WTC11 (cell line): ENCODE measurements at regions not wholly inside any gene's neighbourhood (a gene's known extent, or its start where the extent isn't known, plus 50 kb on each side); places are given as distances from the start of the nearest gene placed in this dataset.

Experiments used
- ATAC-seq: fragments of 200-7000 bp; cut with Tn5 transposase; 2 replicates; pipeline ENCODE4 v1.10.0; 2021; ENCODE audit warnings: mild to moderate bottlenecking, moderate library complexity
- CTCF ChIA-PET: fragments of 300-600 bp; sonication (Branson Sonifier 250); formaldehyde crosslinking; loops from one replicate; lab custom pipeline; 2021; ENCODE audit warnings: antibody characterized with exemption; lab: Charles Lee
- POLR2A ChIA-PET: fragments of 350-600 bp; sonication (Branson Sonifier 250); formaldehyde crosslinking; loops from one replicate; lab custom pipeline; 2021; ENCODE audit warnings: antibody characterized with exemption; lab: Charles Lee
- DNase-seq: peaks from one replicate; pipeline ENCODE4 v3.0.0; 2021; ENCODE audit warnings: low spot score
- H3K27ac Mint-ChIP-seq: 2 replicates; pipeline ENCODE4 v1.8.0; 2021; ENCODE audit warnings: mixed read lengths
- H3K27me3 Mint-ChIP-seq: 2 replicates; pipeline ENCODE4 v1.8.0; 2021; ENCODE audit warnings: low read depth, mild to moderate bottlenecking, moderate library complexity, mixed read lengths
- H3K36me3 Mint-ChIP-seq: 2 replicates; pipeline ENCODE4 v1.8.0; 2021; ENCODE audit warnings: mixed read lengths
- H3K4me1 Mint-ChIP-seq: 2 replicates; pipeline ENCODE4 v1.8.0; 2022; ENCODE audit warnings: mixed read lengths
- H3K4me3 Mint-ChIP-seq: 2 replicates; pipeline ENCODE4 v1.8.0; 2021; ENCODE audit warnings: mild to moderate bottlenecking, moderate library complexity, mixed read lengths
- H3K9me3 Mint-ChIP-seq: 2 replicates; pipeline ENCODE4 v1.8.0; 2021; ENCODE audit warnings: mixed read lengths
- AR ChIP-seq: fragments of 250-450 bp; sonication (Bioruptor Pico); IDR thresholded peaks from 2 replicates; pipeline ENCODE4 v1.9.0; 2021; ENCODE audit warnings: mild to moderate bottlenecking
- ARID4B ChIP-seq: sonication (generic); formaldehyde crosslinking; IDR thresholded peaks from 2 replicates; pipeline ENCODE4 v1.8.0; 2023; ENCODE audit warnings: missing genetic modification reagents, mild to moderate bottlenecking, borderline replicate concordance
- PRRX2 ChIP-seq: fragments of 250-450 bp; sonication (Bioruptor Pico); IDR thresholded peaks from 2 replicates; pipeline ENCODE4 v1.8.0; 2021; ENCODE audit warnings: mild to moderate bottlenecking
- RORB ChIP-seq: fragments of 250-450 bp; sonication (Bioruptor Pico); IDR thresholded peaks from 2 replicates; pipeline ENCODE4 v1.9.0; 2021; ENCODE audit warnings: mild to moderate bottlenecking
- SOX15 ChIP-seq: fragments of 250-450 bp; sonication (Bioruptor Pico); IDR thresholded peaks from 2 replicates; pipeline ENCODE4 v1.9.0; 2021; ENCODE audit warnings: mild to moderate bottlenecking
- TCF7 ChIP-seq: sonication (generic); formaldehyde crosslinking; IDR thresholded peaks from 2 replicates; pipeline ENCODE4 v1.8.0; 2022; ENCODE audit warnings: mild to moderate bottlenecking, low read depth, missing genetic modification reagents, moderate library complexity
- TP53 ChIP-seq: sonication (generic); formaldehyde crosslinking; IDR thresholded peaks from 2 replicates; pipeline ENCODE4 v1.8.1; 2023; ENCODE audit warnings: mild to moderate bottlenecking, missing genetic modification reagents
- USF1 ChIP-seq: sonication (generic); formaldehyde crosslinking; IDR thresholded peaks from 2 replicates; pipeline ENCODE4 v1.8.0; 2022; ENCODE audit warnings: mild to moderate bottlenecking, missing genetic modification reagents
- ZNF121 ChIP-seq: sonication (generic); formaldehyde crosslinking; IDR thresholded peaks from 2 replicates; pipeline ENCODE4 v1.8.0; 2023; ENCODE audit warnings: missing genetic modification reagents
- ZNF232 ChIP-seq: sonication (generic); formaldehyde crosslinking; IDR thresholded peaks from 2 replicates; pipeline ENCODE4 v1.8.0; 2022; ENCODE audit warnings: mild to moderate bottlenecking, missing genetic modification reagents
- ZNF396 ChIP-seq: fragments of 250-450 bp; sonication (Bioruptor Pico); IDR thresholded peaks from 2 replicates; pipeline ENCODE4 v1.8.0; 2021; ENCODE audit warnings: mild to moderate bottlenecking, moderate library complexity, borderline replicate concordance
- ZNF416 ChIP-seq: fragments of 250-450 bp; sonication (Bioruptor Pico); IDR thresholded peaks from 2 replicates; pipeline ENCODE4 v1.9.0; 2021; ENCODE audit warnings: mild to moderate bottlenecking, inconsistent platforms
- TF ChIP-seq, protein P1 (sequence below): sonication (generic); formaldehyde crosslinking; IDR thresholded peaks from 2 replicates; pipeline ENCODE4 v1.8.0; 2023; ENCODE audit warnings: missing genetic modification reagents
- TF ChIP-seq, protein P2 (sequence below): sonication (generic); formaldehyde crosslinking; IDR thresholded peaks from 2 replicates; pipeline ENCODE4 v1.8.1; 2023; ENCODE audit warnings: mild to moderate bottlenecking, missing genetic modification reagents
- TF ChIP-seq, protein P3 (sequence below): fragments of 250-450 bp; sonication (Bioruptor Pico); IDR thresholded peaks from 2 replicates; pipeline ENCODE4 v1.9.0; 2021; ENCODE audit warnings: mild to moderate bottlenecking, borderline replicate concordance

GRCh38 chr7:16268821-16269768 lies 152.2 kb downstream of the CRPPA start:
- DNase-seq (no peak), ATAC-seq (no peak)
- POLR2A ChIA-PET: no interaction called here
- no peaks in the 10 kb centered on the region for H3K27me3 Mint-ChIP-seq
- no peak overlapping the region for H3K4me3 Mint-ChIP-seq
- H3K36me3 Mint-ChIP-seq: no peaks in the 10 kb centered on the region
- H3K27ac Mint-ChIP-seq: no peak overlapping the region
- CTCF ChIA-PET: no interaction called here
- peaks cover 19% of the 10 kb centered on the region for H3K4me1 Mint-ChIP-seq
- TF ChIP-seq SOX15 (CRISPR knock-in tag): no peak
- no peak for TF ChIP-seq ZNF396 (CRISPR knock-in tag)
- TF ChIP-seq, protein P1, sequence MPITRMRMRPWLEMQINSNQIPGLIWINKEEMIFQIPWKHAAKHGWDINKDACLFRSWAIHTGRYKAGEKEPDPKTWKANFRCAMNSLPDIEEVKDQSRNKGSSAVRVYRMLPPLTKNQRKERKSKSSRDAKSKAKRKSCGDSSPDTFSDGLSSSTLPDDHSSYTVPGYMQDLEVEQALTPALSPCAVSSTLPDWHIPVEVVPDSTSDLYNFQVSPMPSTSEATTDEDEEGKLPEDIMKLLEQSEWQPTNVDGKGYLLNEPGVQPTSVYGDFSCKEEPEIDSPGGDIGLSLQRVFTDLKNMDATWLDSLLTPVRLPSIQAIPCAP (CRISPR knock-in tag): no peak
- TF ChIP-seq RORB: no peak
- TF ChIP-seq TP53: no peak
- TF ChIP-seq, all 79 proteins: peak for 0
- H3K9me3 Mint-ChIP-seq: no peaks in the 10 kb centered on the region

- Mint-ChIP-seq H3K27me3 (no peaks in the 10 kb centered on the region), H3K9me3 (no peaks in the 10 kb centered on the region), H3K4me3 (no peak overlapping the region), H3K27ac (no peak overlapping the region), H3K36me3 (no peaks in the 10 kb centered on the region), H3K4me1 (peaks cover 17% of the 10 kb centered on the region)
- DNase-seq: no peak
- ChIA-PET CTCF (no interaction called here), POLR2A (no interaction called here)
- no peak for ATAC-seq
- no peak for TF ChIP-seq RORB
- TF ChIP-seq, protein P2, sequence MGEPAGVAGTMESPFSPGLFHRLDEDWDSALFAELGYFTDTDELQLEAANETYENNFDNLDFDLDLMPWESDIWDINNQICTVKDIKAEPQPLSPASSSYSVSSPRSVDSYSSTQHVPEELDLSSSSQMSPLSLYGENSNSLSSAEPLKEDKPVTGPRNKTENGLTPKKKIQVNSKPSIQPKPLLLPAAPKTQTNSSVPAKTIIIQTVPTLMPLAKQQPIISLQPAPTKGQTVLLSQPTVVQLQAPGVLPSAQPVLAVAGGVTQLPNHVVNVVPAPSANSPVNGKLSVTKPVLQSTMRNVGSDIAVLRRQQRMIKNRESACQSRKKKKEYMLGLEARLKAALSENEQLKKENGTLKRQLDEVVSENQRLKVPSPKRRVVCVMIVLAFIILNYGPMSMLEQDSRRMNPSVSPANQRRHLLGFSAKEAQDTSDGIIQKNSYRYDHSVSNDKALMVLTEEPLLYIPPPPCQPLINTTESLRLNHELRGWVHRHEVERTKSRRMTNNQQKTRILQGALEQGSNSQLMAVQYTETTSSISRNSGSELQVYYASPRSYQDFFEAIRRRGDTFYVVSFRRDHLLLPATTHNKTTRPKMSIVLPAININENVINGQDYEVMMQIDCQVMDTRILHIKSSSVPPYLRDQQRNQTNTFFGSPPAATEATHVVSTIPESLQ (CRISPR knock-in tag): no peak
- no peak for TF ChIP-seq ZNF416
- TF ChIP-seq ZNF121 (CRISPR knock-in tag): no peak
- no peak for TF ChIP-seq TCF7
- no peak for TF ChIP-seq USF1 (CRISPR knock-in tag)
- no peak for TF ChIP-seq AR
- TF ChIP-seq, protein P1 (CRISPR knock-in tag): no peak
- no peak for TF ChIP-seq ARID4B
- no peak for TF ChIP-seq ZNF232 (CRISPR knock-in tag)
- TF ChIP-seq, protein P3, sequence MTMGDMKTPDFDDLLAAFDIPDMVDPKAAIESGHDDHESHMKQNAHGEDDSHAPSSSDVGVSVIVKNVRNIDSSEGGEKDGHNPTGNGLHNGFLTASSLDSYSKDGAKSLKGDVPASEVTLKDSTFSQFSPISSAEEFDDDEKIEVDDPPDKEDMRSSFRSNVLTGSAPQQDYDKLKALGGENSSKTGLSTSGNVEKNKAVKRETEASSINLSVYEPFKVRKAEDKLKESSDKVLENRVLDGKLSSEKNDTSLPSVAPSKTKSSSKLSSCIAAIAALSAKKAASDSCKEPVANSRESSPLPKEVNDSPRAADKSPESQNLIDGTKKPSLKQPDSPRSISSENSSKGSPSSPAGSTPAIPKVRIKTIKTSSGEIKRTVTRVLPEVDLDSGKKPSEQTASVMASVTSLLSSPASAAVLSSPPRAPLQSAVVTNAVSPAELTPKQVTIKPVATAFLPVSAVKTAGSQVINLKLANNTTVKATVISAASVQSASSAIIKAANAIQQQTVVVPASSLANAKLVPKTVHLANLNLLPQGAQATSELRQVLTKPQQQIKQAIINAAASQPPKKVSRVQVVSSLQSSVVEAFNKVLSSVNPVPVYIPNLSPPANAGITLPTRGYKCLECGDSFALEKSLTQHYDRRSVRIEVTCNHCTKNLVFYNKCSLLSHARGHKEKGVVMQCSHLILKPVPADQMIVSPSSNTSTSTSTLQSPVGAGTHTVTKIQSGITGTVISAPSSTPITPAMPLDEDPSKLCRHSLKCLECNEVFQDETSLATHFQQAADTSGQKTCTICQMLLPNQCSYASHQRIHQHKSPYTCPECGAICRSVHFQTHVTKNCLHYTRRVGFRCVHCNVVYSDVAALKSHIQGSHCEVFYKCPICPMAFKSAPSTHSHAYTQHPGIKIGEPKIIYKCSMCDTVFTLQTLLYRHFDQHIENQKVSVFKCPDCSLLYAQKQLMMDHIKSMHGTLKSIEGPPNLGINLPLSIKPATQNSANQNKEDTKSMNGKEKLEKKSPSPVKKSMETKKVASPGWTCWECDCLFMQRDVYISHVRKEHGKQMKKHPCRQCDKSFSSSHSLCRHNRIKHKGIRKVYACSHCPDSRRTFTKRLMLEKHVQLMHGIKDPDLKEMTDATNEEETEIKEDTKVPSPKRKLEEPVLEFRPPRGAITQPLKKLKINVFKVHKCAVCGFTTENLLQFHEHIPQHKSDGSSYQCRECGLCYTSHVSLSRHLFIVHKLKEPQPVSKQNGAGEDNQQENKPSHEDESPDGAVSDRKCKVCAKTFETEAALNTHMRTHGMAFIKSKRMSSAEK (CRISPR knock-in tag): no peak
- no peak for TF ChIP-seq PRRX2 (CRISPR knock-in tag)
These were observed 153.2 kb downstream of the CRPPA start for GRCh38 chr7:16267953-16268820.
